ENCODE measurements at regions not wholly inside any gene's neighbourhood (a gene's known extent, or its start where the extent isn't known, plus 50 kb on each side); places are given as distances from the start of the nearest gene placed in this dataset.

DNA sequence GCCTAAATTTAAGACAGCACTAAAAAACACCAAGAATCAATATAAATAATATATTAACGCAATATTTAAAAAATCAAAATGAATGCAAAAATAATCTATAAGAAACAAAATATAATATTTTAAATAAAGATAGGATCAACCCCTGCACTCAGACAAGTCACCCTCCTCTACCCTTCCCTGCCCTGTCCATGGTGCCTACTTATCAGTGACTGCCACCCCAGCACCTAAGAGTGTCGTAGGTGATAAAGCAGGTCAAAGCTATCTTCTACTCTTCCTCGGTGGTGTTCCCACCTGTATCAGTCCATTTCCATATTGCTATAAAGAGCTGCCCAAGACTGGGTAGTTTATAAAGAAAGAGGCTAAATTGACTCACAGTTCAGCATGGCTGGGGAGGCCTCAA is 251.9 kb downstream of the STIM2 start:
- DNase-seq (ENCODE audit: extremely low spot score): no peak
- TF ChIP-seq, protein P1, sequence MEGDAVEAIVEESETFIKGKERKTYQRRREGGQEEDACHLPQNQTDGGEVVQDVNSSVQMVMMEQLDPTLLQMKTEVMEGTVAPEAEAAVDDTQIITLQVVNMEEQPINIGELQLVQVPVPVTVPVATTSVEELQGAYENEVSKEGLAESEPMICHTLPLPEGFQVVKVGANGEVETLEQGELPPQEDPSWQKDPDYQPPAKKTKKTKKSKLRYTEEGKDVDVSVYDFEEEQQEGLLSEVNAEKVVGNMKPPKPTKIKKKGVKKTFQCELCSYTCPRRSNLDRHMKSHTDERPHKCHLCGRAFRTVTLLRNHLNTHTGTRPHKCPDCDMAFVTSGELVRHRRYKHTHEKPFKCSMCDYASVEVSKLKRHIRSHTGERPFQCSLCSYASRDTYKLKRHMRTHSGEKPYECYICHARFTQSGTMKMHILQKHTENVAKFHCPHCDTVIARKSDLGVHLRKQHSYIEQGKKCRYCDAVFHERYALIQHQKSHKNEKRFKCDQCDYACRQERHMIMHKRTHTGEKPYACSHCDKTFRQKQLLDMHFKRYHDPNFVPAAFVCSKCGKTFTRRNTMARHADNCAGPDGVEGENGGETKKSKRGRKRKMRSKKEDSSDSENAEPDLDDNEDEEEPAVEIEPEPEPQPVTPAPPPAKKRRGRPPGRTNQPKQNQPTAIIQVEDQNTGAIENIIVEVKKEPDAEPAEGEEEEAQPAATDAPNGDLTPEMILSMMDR (IDR thresholded peaks at IDR 0.05; ENCODE audit: control extremely low read depth, extremely low read depth, low read depth, missing control alignments): no peak
- CTCF ChIA-PET: interaction anchor here (1.4 kb wide), 2 partner anchors 11 to 12 kb away, joined by 3 to 5 read pairs; no protein-coding TSS in a partner anchor
- POLR2A ChIA-PET: no interaction called here

DNA sequence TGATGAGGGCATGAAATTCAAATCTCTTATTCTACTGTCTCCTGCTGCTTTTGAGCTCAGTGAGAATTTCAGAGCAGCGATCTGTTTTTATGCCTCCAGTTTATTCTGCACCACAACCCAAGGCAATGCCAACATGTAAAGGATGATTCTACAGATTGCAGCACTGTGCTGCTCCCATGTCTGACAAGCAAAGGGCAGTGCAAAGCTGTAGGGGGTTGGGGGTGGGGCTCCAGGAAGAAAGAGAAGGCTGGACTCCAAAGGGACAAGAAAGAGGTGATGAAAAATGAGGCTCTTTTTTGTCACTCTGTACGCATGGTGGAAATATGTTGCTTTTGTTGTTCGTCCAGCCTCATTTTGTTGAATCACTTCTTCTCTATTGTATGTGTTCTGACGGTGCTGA is 254.6 kb downstream of the STIM2 start:
- TF ChIP-seq, protein P1 (IDR thresholded peaks at IDR 0.05; ENCODE audit: control extremely low read depth, extremely low read depth, low read depth, missing control alignments): no peak
- ChIA-PET CTCF (interaction anchor here (1.1 kb wide), 1 partner anchor 9 kb away, joined by 3 read pairs; no protein-coding TSS in a partner anchor), POLR2A (no interaction called here)

DNA sequence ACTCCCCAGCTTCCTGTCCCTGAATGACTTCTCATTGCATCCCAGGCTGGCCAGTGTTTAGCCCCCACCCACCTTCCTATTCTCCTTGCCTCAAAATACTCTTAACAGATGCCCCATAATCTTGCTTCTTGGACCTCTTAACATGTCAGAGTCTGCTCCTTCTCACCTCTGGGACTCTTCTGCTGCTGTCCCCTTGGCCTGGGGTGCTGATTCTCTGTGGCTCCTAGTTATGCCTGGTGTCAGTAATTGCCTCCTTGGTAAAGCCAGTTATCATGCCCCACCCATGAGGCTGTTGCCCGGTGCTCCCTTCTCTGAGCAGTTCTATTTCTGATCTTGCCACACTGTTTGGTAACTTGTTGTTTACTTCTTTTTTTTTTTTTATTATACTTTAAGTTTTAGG is 256.8 kb downstream of the STIM2 start:
- TF ChIP-seq, protein P1 (IDR thresholded peaks at IDR 0.05; ENCODE audit: control extremely low read depth, extremely low read depth, low read depth, missing control alignments): no peak
- DNase-seq (ENCODE audit: extremely low spot score): no peak
- ChIA-PET CTCF (no interaction called here), POLR2A (no interaction called here)

More for the DNA sequence above, 254.6 kb downstream of the STIM2 start:
- DNase-seq (ENCODE audit: extremely low spot score): no peak

DNA sequence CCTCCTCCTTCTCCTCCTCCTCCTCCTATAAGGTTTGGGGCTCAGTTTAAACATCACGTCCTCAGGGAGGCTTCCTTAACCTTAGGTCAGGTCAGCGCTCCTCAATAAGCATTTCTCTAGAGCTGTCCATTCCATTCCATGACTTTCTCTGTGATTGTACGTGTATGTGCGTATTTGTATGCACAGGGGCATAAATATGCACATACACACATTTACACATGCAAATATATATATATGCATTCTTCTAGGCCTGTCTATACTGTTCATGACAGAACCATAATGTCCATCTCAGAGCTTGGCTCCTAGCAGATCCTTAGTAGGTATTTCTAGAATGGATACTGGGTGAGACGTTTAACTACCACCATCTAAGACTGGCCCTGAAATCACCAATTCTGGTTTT is 258.6 kb downstream of the STIM2 start:
- no peak for DNase-seq (ENCODE audit: extremely low spot score)
- ChIA-PET POLR2A (no interaction called here), CTCF (no interaction called here)
- TF ChIP-seq, protein P1 (IDR thresholded peaks at IDR 0.05; ENCODE audit: control extremely low read depth, extremely low read depth, low read depth, missing control alignments): no peak

DNA sequence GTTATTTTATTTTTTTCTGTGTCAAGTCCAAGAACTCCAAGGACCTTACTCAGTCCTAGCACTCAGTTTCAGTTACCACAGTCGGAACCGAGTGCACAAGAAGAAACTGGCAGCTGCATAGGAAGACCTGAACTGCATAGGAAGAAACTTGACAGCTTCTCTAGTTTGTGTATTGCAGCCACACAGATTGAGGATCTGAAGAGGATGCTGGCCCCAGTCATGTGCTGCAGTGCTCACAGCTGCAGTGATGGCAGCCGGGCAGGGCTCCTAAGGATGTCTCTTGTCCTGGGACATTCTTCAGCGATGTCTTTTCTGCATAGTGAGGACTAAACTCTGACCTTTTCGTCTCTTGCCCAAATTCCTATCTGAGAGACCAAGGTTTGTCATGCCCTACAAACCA is 261.2 kb downstream of the STIM2 start:
- TF ChIP-seq, protein P1 (IDR thresholded peaks at IDR 0.05; ENCODE audit: control extremely low read depth, extremely low read depth, low read depth, missing control alignments): no peak
- CTCF ChIA-PET: interaction anchor here (1.3 kb wide), 1 partner anchor 73 kb away, joined by 4 read pairs; no protein-coding TSS in a partner anchor

DNA sequence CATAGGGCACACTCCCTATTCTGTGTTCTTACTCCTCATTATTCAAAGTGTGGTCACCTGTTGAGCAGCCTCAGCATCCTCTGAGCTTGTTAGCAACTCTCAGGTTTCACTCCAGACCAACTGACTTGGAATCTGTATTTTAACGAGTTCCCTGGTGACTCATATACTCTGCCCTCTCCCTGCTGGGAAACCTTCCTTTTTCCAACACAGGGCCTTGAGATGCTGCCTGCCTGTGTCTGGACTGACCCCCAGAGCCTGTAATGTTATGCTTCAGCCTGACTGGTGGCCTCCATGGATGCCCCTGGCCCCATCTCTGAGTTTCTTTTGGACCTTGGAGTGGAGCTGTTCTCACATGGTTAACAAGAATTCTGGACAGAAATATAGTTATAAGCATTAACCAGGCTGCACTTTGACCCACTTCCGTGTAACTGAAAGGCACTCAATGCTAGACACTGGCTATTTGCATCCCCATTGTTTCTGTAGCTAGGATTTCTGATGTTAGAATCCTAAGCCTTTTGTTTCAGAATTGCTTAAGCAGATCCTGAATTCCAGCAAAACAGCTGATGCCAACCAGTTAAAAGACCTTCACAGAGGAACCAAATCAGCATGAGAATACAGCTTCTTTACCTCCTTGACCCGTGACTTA is 262.6 kb downstream of the STIM2 start:
- ChIA-PET CTCF (no interaction called here), POLR2A (no interaction called here)
- no peak for DNase-seq (ENCODE audit: extremely low spot score)
- TF ChIP-seq, protein P1 (IDR thresholded peaks at IDR 0.05; ENCODE audit: control extremely low read depth, extremely low read depth, low read depth, missing control alignments): no peak

More for the DNA sequence above, 261.2 kb downstream of the STIM2 start:
- no peak for DNase-seq (ENCODE audit: extremely low spot score)
- POLR2A ChIA-PET: no interaction called here
